HFFc6 (cell line): ENCODE measurements at regions not wholly inside any gene's neighbourhood (a gene's known extent, or its start where the extent isn't known, plus 50 kb on each side); places are given as distances from the start of the nearest gene placed in this dataset.

Experiments
- DNase-seq: peaks from one replicate; pipeline ENCODE4 v3.0.0-alpha.2; 2018
- H3K27ac Mint-ChIP-seq: 2 replicates; pipeline ENCODE4 v1.8.0; 2020; ENCODE audit warnings: mild to moderate bottlenecking, mixed read lengths
- H3K27me3 Mint-ChIP-seq: 2 replicates; pipeline ENCODE4 v1.8.0; 2021; ENCODE audit warnings: mild to moderate bottlenecking, moderate library complexity, mixed read lengths; ENCODE audit not compliant: insufficient read depth
- H3K36me3 Mint-ChIP-seq: 2 replicates; pipeline ENCODE4 v1.8.0; 2021; ENCODE audit warnings: low read depth, mixed read lengths
- H3K4me1 Mint-ChIP-seq: 2 replicates; pipeline ENCODE4 v1.8.0; 2020; ENCODE audit warnings: low read depth, mixed read lengths
- H3K4me3 Mint-ChIP-seq: 2 replicates; pipeline ENCODE4 v1.8.0; 2020; ENCODE audit warnings: mild to moderate bottlenecking, moderate library complexity, mixed read lengths
- H3K9me3 Mint-ChIP-seq: 2 replicates; pipeline ENCODE4 v1.8.0; 2020; ENCODE audit warnings: mild to moderate bottlenecking, mixed read lengths
- TF ChIP-seq, protein P1 (sequence below): fragments of 200-600 bp; sonication (generic); IDR thresholded peaks from 2 replicates; pipeline ENCODE4 v1.5.0; 2021; ENCODE audit warnings: antibody characterized with exemption, mild to moderate bottlenecking

DNA sequence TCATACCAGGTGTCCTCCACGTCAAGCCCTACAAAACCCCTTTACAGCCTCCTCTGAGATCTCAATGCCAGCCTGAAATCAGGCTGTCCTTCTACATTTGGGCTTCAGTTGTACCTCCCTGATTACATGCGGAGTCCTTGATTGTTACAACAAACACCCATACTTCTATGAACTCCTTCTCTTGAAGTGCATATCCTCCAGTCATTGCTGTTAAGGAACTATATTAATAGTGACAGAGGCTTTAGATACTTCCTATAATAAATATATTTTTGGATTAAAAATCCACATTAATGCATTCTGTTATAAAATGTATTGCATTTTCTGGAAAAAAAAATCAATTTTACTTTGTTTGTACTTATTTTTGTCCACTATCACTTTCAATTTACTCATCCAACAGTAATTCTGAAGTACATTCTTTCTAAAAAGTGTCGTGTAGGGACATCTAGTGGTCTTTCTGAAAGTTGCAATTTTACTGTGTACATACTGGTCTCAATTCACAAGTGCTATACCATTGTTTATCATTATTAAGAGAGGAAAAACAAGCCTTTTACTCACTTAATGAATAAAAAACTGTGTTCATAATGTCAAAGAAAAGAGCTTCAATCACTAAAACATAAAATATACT, 316.4 kb downstream of the DSEL start:
- Mint-ChIP-seq H3K27me3 (no peaks in the 10 kb centered on the region), H3K4me1 (peaks cover 5% of the 10 kb centered on the region; the same call in 1 of the 2 replicates), H3K36me3 (no peaks in the 10 kb centered on the region), H3K27ac (no peak overlapping the region), H3K4me3 (0 out of 2 replicates have a peak overlapping the region, but pooled peaks have one; percentile 18), H3K9me3 (no peaks in the 10 kb centered on the region)
- peak; percentile 47 for DNase-seq
- TF ChIP-seq, protein P1, sequence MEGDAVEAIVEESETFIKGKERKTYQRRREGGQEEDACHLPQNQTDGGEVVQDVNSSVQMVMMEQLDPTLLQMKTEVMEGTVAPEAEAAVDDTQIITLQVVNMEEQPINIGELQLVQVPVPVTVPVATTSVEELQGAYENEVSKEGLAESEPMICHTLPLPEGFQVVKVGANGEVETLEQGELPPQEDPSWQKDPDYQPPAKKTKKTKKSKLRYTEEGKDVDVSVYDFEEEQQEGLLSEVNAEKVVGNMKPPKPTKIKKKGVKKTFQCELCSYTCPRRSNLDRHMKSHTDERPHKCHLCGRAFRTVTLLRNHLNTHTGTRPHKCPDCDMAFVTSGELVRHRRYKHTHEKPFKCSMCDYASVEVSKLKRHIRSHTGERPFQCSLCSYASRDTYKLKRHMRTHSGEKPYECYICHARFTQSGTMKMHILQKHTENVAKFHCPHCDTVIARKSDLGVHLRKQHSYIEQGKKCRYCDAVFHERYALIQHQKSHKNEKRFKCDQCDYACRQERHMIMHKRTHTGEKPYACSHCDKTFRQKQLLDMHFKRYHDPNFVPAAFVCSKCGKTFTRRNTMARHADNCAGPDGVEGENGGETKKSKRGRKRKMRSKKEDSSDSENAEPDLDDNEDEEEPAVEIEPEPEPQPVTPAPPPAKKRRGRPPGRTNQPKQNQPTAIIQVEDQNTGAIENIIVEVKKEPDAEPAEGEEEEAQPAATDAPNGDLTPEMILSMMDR, result peak; percentile 82

DNA sequence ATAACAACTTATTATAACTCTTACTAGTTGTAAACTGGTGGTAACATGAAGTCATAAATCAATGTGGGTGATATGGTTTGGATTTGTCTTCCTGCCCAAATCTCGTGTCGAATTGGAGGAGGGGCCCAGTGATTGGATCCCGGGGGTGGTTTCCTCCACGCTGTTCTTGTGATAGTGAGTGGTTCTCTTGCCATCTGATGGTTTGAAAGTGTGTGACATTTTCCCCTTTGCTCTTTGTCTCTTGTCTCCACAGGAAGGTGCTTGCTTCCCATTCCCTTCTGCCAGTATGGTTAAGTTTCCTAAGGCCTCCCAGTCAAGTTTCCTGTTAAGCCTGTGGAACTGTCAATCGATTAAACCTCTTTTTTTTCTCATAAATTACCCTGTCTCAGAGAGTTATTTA, 321.6 kb downstream of the DSEL start:
- TF ChIP-seq, protein P1, result no peak
- Mint-ChIP-seq H3K27me3 (peaks cover 6% of the 10 kb centered on the region), H3K4me1 (peaks cover 2% of the 10 kb centered on the region; the same call in 1 of the 2 replicates), H3K36me3 (no peaks in the 10 kb centered on the region), H3K9me3 (no peaks in the 10 kb centered on the region), H3K27ac (no peak overlapping the region), H3K4me3 (no peak overlapping the region)
- no peak for DNase-seq

DNA sequence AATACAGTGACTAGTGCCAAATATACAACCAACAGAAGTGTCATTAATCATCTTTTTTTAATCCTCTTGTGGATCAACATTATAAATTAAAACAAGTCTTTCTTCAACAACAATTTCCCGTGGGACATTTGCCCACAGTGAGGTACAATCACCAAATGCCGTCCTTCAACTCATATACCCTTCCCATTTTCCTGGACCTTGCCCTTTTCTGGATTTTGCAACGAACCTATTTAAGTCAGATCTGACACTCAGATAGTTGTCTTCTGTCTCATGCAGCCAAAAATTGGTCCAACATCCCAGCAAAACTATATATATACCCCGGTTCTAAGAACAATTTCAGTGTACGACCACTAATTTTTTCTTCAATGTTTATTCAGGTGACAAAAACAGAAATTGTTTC, 324.0 kb downstream of the DSEL start:
- TF ChIP-seq, protein P1, result no peak
- H3K4me1 Mint-ChIP-seq, result no peaks in the 10 kb centered on the region
- H3K27ac Mint-ChIP-seq, result no peak overlapping the region
- no peak overlapping the region for H3K4me3 Mint-ChIP-seq
- H3K9me3 Mint-ChIP-seq, result no peaks in the 10 kb centered on the region
- H3K36me3 Mint-ChIP-seq, result no peaks in the 10 kb centered on the region
- peaks cover 7% of the 10 kb centered on the region for H3K27me3 Mint-ChIP-seq
- no peak for DNase-seq

DNA sequence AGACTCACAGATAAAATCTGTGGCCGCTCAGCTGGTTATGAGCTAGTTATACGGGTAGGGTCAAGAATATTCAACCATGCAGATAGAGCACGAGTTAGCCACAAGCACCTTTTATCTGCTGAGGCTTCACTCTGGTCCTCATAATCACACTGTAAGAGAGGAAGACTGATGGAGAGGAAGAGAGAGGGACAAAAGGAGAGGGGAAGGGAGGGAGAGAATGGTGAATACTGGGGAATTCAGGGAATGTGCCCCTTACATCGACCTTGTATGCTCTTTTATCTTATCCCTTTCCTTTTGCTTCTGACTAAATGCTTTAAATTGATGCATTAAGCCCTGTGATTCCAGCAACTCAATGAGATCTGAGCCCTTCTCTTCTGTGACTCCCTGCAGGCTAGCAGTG, 333.1 kb downstream of the DSEL start:
- DNase-seq, result no peak
- H3K27ac Mint-ChIP-seq, result no peak overlapping the region
- TF ChIP-seq, protein P1, result no peak
- no peak overlapping the region for H3K4me3 Mint-ChIP-seq
- H3K36me3 Mint-ChIP-seq, result no peaks in the 10 kb centered on the region
- H3K4me1 Mint-ChIP-seq, result no peaks in the 10 kb centered on the region
- no peaks in the 10 kb centered on the region for H3K9me3 Mint-ChIP-seq
- H3K27me3 Mint-ChIP-seq, result peaks cover 8% of the 10 kb centered on the region

DNA sequence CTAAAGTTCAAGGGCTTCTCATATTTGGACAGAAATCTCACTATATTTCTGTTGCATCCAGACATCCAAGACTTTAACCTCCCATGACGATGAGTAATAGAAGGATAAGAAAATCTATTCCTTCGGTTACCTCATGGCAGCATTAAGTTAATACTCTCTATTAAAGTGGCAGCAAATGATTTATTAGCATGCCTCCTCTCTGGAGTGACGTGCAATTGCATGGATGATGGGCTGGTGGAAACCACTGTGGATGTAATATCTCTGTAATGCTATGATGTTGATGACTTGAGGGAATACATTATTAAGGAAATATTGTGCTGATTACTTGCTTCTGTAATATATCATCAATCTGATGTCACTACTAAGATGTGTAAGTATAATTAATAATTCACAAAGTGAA, 336.8 kb downstream of the DSEL start:
- Mint-ChIP-seq H3K27me3 (peaks cover 8% of the 10 kb centered on the region), H3K4me3 (no peak overlapping the region), H3K36me3 (no peaks in the 10 kb centered on the region), H3K4me1 (no peaks in the 10 kb centered on the region), H3K27ac (no peak overlapping the region), H3K9me3 (no peaks in the 10 kb centered on the region)
- DNase-seq, result no peak
- TF ChIP-seq, protein P1, result no peak

DNA sequence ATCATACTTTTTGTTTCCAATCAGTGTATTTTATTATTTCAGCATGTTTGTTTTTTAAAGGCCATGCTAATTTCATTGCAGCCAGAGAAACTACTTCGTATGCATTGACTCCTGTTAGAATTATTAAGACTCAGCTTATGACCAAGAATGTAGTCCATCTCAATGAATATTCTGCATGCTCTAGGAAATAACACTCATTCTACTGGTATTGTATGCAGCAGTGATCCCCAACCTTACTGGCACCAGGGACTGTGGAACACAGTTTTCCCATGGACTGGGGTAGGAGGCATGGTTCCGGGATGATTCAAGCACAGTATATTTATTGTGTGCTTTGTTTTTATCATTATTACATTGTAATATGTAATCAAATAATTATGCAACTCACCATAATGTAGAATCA, 356.9 kb downstream of the DSEL start:
- no peaks in the 10 kb centered on the region for H3K36me3 Mint-ChIP-seq
- DNase-seq, result no peak
- no peak overlapping the region for H3K27ac Mint-ChIP-seq
- no peaks in the 10 kb centered on the region for H3K4me1 Mint-ChIP-seq
- H3K9me3 Mint-ChIP-seq, result no peaks in the 10 kb centered on the region
- H3K27me3 Mint-ChIP-seq, result no peaks in the 10 kb centered on the region
- H3K4me3 Mint-ChIP-seq, result no peak overlapping the region
- TF ChIP-seq, protein P1, result no peak
